ENCODE measurements at regions not wholly inside any gene's neighbourhood (a gene's known extent, or its start where the extent isn't known, plus 50 kb on each side); places are given as distances from the start of the nearest gene placed in this dataset.

- DNase-seq, result no peak
These were observed 162.9 kb upstream of the FGGY start for GRCh38 chr1:59133997-59134396.

GRCh38 chr1:59135761-59136255, 161.1 kb upstream of the FGGY start:
- DNase-seq, result no peak

DNA sequence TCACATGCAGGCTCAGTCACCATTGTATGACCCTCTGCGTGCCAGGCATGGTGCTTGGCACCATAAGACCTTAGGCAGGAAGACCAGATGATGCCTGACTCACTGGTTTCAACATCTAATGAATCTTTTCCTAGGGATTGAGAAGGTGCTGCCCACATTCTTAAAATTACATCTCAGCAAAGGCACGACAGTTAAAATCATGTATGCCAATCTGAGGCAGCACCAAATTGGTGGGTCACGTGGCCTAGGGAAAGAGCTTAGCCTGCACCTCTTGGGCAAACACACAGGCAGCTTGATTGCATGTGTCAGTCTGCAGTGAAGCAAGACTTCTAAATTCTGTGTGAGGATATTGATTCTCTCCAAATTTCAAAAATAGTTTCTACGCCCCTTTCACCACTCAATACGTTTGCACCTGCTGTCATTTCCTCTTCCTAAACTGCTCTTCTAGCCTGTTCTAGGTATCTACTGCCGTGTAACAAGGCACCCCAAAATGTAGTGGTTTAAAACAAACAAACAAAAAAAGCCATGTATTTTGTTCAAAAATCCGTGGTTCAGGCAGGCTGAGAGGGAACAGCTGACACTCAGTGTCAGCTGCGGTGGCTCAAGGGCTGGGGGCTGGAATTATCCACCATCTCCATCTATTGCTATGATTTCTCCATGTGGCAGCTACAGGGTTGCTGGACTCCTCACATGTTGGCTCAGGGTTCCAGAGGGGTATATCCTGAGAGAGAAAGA, 160.2 kb upstream of the FGGY start:
- DNase-seq, result no peak

DNA sequence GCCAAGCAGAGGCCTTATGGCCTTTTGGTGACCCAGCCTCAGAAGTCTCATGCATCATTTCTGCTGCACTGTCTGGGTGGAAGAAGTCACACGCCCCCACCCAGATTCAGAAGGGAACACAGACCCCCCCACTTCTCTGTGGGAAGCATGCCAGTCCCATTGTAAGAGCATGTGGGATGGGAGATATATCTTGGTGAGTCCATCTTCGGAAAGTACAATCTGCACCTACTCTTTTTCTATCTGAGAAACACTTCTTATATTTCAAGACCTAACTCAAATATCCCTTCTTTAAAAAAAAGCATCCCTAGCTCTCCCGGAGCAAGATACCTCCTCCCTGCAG, 159.6 kb upstream of the FGGY start:
- DNase-seq, result no peak

GRCh38 chr1:59137968-59138367, 158.9 kb upstream of the FGGY start:
- no peak for DNase-seq

- DNase-seq, result no peak
These were observed 158.5 kb upstream of the FGGY start for GRCh38 chr1:59138402-59138801.

DNA sequence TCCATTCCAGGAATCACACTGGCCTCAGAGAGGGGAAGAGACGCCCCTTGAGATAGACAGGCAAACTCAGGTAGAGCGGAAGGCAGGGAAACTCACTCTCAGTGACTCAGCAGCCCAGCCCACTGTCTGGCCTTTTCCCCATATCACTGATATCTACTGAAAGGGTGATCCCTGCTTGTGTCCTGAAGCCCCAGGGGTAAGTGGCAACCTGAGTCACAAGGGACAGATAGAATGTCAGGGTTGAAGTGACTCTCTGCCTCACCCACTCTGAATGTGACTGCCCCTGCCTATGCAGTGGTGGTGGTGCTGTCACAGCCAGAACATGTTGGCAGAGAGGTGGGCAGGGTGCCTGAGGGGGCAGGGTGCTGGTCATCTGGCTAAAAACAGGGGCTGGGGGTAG, 157.5 kb upstream of the FGGY start:
- no peak for DNase-seq

GRCh38 chr1:59141267-59141863, 155.5 kb upstream of the FGGY start:
- DNase-seq, result no peak

DNA sequence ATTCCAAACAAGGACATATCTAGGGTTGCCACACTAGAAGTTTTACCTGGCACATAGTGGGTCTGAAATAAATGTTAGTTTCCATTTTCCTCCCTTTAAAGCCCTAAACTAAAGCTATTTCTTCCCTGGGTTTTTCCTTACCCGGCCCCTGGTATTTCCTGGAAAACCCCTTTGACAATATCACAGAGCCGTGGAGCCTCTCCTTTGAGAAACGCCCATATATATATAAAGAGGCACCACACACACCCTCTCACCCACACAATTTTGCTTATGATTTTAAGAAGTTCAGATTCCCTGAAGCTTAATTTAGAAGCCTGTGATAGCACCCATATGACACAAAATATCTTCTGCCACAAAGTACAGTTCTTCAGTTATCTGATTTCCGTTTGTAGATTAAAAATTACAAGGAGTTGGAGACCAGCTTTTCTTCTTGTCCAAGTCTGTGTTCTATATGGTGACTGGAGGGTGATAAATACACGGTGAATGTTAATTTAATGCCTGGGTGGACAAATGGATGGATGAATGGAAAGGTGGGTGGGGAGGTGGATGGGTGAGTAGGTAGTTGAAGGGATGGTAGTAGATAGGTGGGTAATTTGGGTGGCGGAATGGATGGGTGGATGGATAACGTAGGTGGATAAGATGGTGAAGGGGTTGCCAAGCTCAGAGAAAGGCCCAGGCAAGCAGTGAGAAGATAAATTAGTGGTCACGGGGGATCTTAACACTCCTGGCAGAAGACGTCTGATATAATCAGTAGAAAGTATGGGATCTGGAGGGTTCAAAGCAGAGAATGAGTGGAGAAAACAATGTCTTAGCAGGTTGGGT, 154.4 kb upstream of the FGGY start:
- no peak for DNase-seq

DNA sequence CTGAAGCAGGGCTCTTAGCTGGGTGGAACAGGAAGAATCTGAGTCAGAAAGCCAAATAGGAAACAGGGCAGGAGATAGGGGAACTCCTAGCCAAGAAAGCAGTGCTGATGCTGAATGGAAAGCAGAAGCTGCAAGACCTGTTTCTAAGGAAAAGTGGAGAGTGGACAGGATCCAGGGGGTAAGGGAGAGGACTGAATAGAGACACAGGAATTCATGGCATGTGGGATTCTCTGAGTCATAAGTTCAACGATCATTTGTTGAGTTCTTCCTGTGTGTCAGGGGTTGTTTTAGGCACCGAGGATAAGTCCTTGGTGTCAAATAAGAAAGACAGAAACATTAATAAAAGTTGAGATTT, 153.8 kb upstream of the FGGY start:
- no peak for DNase-seq

GRCh38 chr1:59143811-59144210, 153.1 kb upstream of the FGGY start:
- no peak for DNase-seq

GRCh38 chr1:59144959-59145358, 151.9 kb upstream of the FGGY start:
- DNase-seq, result no peak

DNA sequence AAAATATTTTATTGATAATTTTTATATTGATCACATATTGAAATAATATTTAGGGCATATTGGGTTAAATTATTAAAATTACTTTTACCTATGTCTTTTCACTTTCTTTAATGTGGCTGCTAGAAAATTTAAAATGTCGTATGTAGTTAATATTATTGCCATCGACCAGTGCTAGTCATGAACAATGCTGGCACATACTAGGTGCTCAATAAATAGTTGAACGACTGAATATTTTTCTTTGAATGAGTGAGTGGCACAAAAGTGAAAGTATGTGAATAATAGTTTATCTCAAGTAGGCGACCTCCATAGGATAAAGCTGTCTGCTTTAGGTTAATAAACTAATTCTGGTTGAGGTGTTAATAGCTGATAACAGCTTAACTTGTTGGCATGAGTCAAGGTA, 150.8 kb upstream of the FGGY start:
- no peak for DNase-seq

- no peak for DNase-seq
These were observed 150.1 kb upstream of the FGGY start for GRCh38 chr1:59146651-59147358.

DNA sequence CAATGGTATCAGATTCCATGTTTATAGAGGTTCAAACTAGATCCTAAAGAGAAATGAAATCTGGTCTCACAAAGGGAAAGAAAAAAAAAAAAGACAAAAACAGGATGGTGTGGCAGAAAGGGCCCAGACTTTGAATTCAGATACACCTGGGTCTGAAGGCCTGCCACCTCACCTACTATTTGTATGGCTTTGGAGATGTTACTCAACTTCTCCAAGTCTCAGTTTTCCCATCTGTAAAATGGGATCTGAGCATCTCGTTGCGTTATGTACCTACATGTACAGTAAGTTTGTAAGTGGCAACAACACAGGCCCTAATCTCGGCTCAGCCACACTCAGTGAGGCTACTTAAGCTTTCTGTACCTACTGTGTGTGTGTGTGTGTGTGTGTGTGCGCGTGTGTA, 147.5 kb upstream of the FGGY start:
- no peak for DNase-seq

DNA sequence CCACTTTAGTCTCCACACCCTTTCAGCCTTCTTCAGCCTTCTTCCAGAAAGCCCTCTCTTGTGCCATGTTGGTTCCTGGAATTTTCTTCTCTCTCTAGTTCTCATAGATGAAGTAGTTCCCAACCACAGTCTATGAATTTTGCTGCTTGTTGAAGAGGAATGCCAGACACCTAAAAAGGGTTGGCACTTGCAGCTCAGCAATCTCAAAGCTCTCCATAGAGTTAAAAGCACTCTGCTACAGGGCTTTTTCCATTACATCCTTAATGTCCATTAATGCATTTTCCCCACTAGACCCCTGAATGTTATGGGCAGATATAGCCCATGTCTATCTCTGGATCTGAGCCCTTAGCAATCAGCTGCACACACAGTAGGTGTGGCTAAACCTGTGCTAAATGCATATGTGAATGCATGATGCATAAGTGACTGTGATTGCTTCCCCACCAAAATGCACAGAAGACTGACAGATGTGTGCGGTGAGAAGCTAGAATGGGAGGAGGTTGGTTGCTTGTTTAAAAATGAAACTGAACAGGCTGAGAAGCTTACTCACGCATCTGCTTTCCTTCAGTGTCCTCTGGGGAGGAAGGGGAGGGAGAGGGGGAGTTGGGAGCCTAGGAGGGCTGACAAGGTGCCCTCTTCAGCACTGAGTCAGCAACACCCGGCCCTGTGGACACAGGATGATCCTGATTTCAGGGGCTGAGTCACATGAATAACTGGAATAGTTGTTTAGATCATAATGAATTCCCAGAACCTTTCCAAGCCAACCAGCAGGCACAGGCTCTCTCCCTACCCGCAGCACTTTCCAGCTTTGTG, 146.1 kb upstream of the FGGY start:
- DNase-seq, result peak; percentile 79

DNA sequence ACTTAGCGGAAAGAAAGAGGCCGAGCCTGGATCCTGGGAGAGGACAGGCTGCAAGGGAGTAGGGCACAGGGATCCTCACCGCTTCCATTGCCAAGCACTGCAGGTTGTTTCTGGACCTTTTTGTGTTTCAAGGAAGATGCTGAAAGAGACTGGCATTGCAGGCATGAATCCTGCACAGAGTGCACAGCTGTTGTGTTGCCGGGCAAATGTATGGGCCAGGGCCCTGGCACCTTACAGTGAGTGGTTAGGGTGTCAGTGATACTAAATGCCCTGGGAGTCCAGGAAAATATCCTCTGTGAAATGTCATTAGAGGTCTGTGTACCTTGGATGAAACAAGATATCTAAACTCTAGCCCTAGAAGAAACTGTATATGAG, 145.5 kb upstream of the FGGY start:
- peak; percentile 17 for DNase-seq

DNA sequence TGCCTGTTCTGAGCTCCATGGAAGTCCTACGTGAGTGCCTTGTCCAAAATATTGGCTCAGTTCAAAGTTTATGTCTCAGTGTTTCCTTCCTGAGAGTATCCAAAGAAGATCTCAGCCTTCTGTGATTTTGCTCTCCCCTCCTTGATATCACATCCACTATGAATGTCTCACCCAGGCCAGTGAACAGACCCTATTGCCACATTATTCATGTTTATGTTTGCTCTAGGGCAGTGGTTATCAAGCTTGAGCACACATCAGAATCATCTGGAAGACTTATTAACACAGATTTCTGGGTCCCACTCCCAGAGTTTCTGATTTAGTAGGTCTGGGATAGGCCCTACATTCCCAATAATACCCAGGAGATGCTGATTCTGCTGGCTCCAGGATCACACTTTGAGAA, 145.0 kb upstream of the FGGY start:
- DNase-seq, result no peak

- DNase-seq, result no peak
These were observed 144.4 kb upstream of the FGGY start for GRCh38 chr1:59152511-59152910.

- DNase-seq, result no peak
These were observed 142.5 kb upstream of the FGGY start for GRCh38 chr1:59154401-59154800.

DNA sequence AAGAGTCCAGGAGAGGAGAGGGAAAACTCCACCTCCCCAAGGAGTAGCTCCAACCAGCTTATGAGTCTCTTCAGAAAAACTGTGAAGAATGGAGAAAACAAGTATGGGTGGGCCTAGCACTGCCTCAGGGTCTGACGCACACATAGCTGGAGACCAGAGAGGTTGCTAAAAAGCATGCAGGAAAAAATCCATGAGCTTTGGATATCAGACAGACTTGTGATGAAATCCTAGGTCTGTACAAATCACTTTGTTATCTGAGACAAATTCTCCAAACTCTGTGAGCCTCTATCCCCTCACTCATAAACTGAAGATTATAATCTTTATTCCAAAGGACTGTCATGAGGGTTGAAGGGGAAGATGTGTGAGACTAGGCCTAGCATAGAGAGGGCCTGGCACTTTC, 141.5 kb upstream of the FGGY start:
- no peak for DNase-seq

DNA sequence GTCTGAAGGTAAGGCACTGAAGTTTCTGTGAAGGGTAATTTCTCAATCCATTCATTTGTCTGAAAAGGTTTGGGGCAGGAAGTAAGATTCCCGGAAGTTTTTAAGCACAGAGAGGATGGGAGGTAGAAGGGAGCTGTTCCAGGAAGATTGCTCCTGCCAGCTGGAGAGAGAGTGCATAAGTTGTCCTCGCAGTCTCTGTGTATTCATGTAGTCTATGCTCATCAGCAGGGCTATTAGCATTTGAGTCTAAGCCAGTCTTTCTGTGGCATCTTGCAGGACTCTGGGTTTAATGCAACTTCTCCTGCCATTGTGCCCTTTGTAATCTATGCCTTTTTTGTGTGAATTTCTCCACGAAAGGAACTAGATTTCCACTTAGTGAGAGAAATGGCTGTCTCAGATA, 140.8 kb upstream of the FGGY start:
- no peak for DNase-seq
